Peyer's patch (tissue), 4 donors: ENCODE measurements at regions not wholly inside any gene's neighbourhood (a gene's known extent, or its start where the extent isn't known, plus 50 kb on each side); places are given as distances from the start of the nearest gene placed in this dataset.

Experiments
- POLR2A ChIP-seq, 2 donors: fragments of 450-650 bp; IDR thresholded peaks; one replicate each; pipeline ENCODE4 v1.5.1; 2017; ENCODE audit warnings: antibody characterized with exemption in 2 of 2, mild to moderate bottlenecking in 2 of 2, moderate library complexity in 2 of 2
- TF ChIP-seq, protein P1 (sequence below), 6 experiments: fragments of 450-650 bp in 4 of 6; fragments of 200-600 bp in 2 of 6; sonication (generic) in 1 of 6; IDR thresholded peaks; one replicate each; pipeline ENCODE4 v1.5.1; 2017 to 2019; ENCODE audit warnings: antibody characterized with exemption in 6 of 6, mild to moderate bottlenecking in 3 of 6, moderate library complexity in 1 of 6

DNA sequence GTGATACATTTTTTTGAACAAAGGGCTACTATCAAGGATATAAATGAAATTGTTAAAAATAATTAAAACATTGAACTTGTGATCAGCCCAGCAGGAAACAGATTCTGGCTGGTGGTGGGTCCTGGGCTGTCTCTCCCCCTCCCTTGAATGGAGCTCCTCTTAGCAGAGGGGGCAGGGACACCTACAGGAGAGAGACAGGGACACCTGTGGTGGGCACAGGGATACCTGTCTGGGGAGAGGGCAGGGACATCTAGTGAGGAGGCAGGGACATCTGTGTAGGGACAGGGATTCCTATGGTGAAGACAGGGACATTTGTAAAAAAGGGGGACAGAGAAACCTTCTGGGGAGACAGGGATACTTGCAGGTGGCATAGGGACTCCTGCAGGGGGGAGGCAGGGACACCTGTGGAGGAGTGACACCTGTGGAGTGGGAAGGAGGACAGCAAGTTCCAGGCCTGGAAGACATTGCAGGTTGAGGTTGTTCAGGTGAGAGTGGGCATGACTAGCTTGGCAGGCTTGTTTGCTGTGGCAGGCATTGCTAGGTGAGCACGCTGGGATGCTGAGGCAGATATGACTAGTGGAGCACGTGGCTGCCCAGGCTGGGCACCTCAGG, 264.2 kb downstream of the IRX2 start:
- TF ChIP-seq, protein P1, sequence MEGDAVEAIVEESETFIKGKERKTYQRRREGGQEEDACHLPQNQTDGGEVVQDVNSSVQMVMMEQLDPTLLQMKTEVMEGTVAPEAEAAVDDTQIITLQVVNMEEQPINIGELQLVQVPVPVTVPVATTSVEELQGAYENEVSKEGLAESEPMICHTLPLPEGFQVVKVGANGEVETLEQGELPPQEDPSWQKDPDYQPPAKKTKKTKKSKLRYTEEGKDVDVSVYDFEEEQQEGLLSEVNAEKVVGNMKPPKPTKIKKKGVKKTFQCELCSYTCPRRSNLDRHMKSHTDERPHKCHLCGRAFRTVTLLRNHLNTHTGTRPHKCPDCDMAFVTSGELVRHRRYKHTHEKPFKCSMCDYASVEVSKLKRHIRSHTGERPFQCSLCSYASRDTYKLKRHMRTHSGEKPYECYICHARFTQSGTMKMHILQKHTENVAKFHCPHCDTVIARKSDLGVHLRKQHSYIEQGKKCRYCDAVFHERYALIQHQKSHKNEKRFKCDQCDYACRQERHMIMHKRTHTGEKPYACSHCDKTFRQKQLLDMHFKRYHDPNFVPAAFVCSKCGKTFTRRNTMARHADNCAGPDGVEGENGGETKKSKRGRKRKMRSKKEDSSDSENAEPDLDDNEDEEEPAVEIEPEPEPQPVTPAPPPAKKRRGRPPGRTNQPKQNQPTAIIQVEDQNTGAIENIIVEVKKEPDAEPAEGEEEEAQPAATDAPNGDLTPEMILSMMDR (IDR thresholded peaks at IDR 0.05): no peak
- no peak for TF ChIP-seq POLR2A (IDR thresholded peaks at IDR 0.05)
